Lower lobe of right lung (tissue), 2 donors: ENCODE measurements at regions not wholly inside any gene's neighbourhood (a gene's known extent, or its start where the extent isn't known, plus 50 kb on each side); places are given as distances from the start of the nearest gene placed in this dataset.

Experiments used
- ATAC-seq, 2 donors: fragments of 200-7000 bp; cut with Tn5 transposase; one replicate each; pipeline ENCODE4 v1.9.1; 2020 to 2022; ENCODE audit warnings: mild to moderate bottlenecking in 2 of 2, moderate library complexity in 2 of 2
- DNase-seq: peaks from one replicate; pipeline ENCODE4 v3.0.0-alpha.2; 2020
- H3K27ac ChIP-seq: fragments of 200-600 bp; one replicate; pipeline ENCODE4 v1.8.0; 2022
- H3K27me3 ChIP-seq: fragments of 200-600 bp; one replicate; pipeline ENCODE4 v1.8.0; 2022; ENCODE audit warnings: low read depth
- H3K36me3 ChIP-seq: fragments of 200-600 bp; one replicate; pipeline ENCODE4 v1.8.0; 2022; ENCODE audit warnings: mild to moderate bottlenecking
- H3K4me1 ChIP-seq: fragments of 200-600 bp; one replicate; pipeline ENCODE4 v1.8.0; 2022
- H3K4me3 ChIP-seq: fragments of 200-600 bp; one replicate; pipeline ENCODE4 v1.8.0; 2022; ENCODE audit warnings: mild to moderate bottlenecking
- H3K9me3 ChIP-seq: fragments of 200-600 bp; one replicate; pipeline ENCODE4 v1.8.0; 2022
- intact Hi-C: fragments of 100-400 bp; cut with DNase I; formaldehyde crosslinking; loops from one replicate; pipeline ENCODE4 v1.11.0; 2022
- TF ChIP-seq, protein P1 (sequence below): fragments of 200-600 bp; IDR thresholded peaks from one replicate; pipeline ENCODE4 v1.8.0; 2022; ENCODE audit warnings: antibody characterized with exemption, mild to moderate bottlenecking
- donor health status: DM: no; HTN: yes; CAD: no; lungs with severe emphysema.

DNA sequence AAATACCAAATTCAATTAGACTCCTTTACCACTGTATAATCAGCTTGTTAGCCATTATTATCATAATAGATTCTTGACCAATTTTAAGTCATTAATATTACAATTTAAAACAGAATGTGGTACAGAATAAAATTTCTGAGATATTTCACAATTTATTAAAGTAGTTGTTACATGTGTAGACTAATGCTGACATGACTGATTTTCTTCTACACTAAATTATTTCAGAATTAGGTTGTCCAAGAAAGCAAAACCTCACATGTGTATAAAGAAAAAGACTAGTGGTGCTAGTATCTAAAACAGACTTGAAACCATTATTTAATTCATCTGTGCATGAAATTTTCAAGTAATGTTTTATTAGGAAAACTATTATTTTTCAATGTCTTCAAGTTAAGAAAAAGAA is 79.2 kb upstream of the COL3A1 start:
- Histone ChIP-seq H3K27ac (no peak overlapping the region), H3K27me3 (no peaks in the 10 kb centered on the region), H3K4me3 (no peak overlapping the region), H3K9me3 (no peaks in the 10 kb centered on the region), H3K4me1 (no peaks in the 10 kb centered on the region), H3K36me3 (no peaks in the 10 kb centered on the region)
- intact Hi-C loops = no loop called here
- DNase-seq = no peak
- no peak for ATAC-seq
- TF ChIP-seq, protein P1, sequence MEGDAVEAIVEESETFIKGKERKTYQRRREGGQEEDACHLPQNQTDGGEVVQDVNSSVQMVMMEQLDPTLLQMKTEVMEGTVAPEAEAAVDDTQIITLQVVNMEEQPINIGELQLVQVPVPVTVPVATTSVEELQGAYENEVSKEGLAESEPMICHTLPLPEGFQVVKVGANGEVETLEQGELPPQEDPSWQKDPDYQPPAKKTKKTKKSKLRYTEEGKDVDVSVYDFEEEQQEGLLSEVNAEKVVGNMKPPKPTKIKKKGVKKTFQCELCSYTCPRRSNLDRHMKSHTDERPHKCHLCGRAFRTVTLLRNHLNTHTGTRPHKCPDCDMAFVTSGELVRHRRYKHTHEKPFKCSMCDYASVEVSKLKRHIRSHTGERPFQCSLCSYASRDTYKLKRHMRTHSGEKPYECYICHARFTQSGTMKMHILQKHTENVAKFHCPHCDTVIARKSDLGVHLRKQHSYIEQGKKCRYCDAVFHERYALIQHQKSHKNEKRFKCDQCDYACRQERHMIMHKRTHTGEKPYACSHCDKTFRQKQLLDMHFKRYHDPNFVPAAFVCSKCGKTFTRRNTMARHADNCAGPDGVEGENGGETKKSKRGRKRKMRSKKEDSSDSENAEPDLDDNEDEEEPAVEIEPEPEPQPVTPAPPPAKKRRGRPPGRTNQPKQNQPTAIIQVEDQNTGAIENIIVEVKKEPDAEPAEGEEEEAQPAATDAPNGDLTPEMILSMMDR = no peak

DNA sequence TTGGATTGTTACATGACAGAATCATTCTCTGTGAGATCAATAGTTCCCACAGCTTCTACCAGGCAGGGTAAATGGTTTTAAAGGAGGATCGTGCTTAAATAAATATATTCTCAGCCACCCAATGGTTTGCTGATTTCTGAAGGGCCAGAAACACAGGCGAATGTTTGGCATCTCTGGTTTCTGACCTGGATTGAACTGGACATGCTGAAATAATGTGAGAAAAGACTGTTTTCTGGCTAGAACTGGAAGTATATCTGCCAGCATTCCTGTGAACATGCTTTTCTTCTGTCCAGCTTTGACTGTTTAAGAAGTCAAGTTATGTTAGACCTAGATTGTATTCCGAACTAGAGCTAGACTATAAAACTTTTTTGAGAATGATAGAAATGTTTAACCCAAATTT is 77.1 kb upstream of the COL3A1 start:
- Histone ChIP-seq H3K36me3 (no peaks in the 10 kb centered on the region), H3K27me3 (no peaks in the 10 kb centered on the region), H3K27ac (no peak overlapping the region), H3K4me1 (no peaks in the 10 kb centered on the region), H3K4me3 (no peak overlapping the region), H3K9me3 (no peaks in the 10 kb centered on the region)
- TF ChIP-seq, protein P1 = no peak
- intact Hi-C loops = no loop called here
- DNase-seq (no peak), ATAC-seq (no peak)

DNA sequence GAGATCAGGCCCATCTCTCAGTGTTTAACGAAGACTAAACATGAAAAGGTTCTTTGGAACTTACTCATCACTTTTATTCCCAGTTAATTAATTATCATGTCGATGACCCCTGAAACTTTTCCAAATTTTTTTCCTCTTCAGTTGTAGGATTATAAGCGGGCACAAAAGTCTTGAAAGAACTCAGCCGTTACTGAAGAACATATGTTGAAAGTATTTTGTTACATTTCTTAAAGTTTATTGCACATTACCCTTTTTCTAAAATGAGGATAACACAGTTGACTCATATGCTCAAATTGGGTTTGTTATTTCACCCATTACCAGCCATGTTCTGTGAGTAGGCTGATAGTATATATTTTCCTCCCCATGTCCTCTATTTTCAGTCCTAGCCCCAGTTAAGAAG is 75.9 kb upstream of the COL3A1 start:
- intact Hi-C loops = no loop called here
- no peak overlapping the region for H3K27ac ChIP-seq
- ATAC-seq = no peak

DNA sequence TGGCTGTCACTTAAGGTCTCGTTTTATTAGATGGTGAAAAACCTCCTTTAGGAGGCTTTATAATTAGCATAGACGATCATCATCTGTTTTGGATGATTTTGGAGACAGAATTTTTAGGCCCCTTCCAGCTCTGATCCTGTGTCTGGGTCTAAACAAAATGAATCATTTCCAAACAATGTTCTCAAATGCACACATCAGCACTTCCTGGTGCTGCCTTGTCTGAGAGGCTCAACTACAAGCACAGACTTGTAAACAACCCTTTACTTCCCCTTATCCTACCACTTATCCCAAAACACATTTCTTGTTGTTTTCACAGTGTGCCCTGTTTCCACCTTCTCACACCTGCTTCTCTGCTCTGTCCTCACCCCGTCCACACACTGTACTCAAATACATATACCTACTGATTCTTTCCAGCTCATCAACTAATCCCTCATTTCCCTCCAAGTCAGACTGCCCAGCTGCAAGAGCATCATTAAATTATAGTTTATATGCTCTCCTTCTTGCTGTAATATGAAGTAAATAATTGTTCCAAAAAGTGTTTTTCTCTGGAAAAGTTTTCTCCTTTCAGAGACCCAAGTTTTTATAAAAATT is 71.2 kb upstream of the COL3A1 start:
- H3K4me3 ChIP-seq = no peak overlapping the region
- ATAC-seq (no peak), DNase-seq (no peak)
- H3K27me3 ChIP-seq = no peaks in the 10 kb centered on the region
- H3K4me1 ChIP-seq = no peaks in the 10 kb centered on the region
- TF ChIP-seq, protein P1 = no peak
- intact Hi-C loops = no loop called here
- no peak overlapping the region for H3K27ac ChIP-seq
- H3K36me3 ChIP-seq = no peaks in the 10 kb centered on the region
- H3K9me3 ChIP-seq = no peaks in the 10 kb centered on the region

More for the DNA sequence above, 75.9 kb upstream of the COL3A1 start:
- no peak for DNase-seq
- Histone ChIP-seq H3K36me3 (no peaks in the 10 kb centered on the region), H3K9me3 (no peaks in the 10 kb centered on the region), H3K27me3 (no peaks in the 10 kb centered on the region), H3K4me1 (no peaks in the 10 kb centered on the region), H3K4me3 (no peak overlapping the region)
- TF ChIP-seq, protein P1 = no peak

DNA sequence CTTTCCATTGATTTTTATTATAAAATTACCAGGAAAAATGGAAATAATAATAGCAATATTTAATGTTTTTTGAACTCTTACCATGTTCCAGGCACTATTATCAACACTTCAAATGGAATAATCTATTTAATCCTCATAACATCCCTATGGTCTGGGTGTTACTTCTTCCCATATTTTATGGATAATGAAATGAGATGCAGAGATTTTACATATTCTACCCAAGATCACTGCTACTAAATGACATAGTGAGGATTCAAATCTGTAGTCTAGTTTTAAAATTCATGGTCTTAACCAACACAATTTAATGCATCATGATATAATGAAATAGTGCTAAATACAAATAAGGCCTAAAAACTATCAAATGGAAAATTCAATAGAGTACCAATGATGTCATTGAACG is 70.4 kb upstream of the COL3A1 start:
- intact Hi-C loops = no loop called here
- no peak overlapping the region for H3K27ac ChIP-seq
- no peak for DNase-seq
- TF ChIP-seq, protein P1 = no peak
- H3K27me3 ChIP-seq = no peaks in the 10 kb centered on the region
- no peaks in the 10 kb centered on the region for H3K9me3 ChIP-seq
- H3K4me1 ChIP-seq = no peaks in the 10 kb centered on the region
- no peak for ATAC-seq
- H3K36me3 ChIP-seq = no peaks in the 10 kb centered on the region
- H3K4me3 ChIP-seq = no peak overlapping the region

DNA sequence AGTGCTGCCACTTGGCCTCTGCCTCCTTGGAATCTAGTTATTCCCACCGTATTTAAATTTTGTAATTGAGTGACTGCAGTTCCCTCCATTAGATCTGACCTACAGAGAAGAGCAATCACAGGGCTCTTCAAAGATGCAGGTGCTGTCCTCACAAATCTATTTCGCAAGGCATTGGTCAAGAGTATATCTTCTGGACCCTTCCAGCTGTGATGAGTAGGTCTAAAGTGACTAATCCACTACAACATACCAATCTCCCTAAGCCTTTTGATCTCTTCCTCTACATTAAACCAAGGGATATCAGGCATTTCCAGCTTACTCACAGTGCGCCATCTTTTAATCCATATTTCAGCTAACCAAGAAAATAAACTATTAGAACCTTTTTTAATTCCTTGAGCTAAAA is 65.1 kb upstream of the COL3A1 start:
- TF ChIP-seq, protein P1 = no peak
- DNase-seq = no peak
- intact Hi-C loops = no loop called here
- H3K27ac ChIP-seq = no peak overlapping the region
- no peak for ATAC-seq
- H3K36me3 ChIP-seq = no peaks in the 10 kb centered on the region
- no peaks in the 10 kb centered on the region for H3K27me3 ChIP-seq
- H3K9me3 ChIP-seq = no peaks in the 10 kb centered on the region
- H3K4me3 ChIP-seq = no peak overlapping the region
- H3K4me1 ChIP-seq = no peaks in the 10 kb centered on the region
